CD4-positive, CD25-positive, alpha-beta regulatory T cell (primary cell): ENCODE measurements at regions not wholly inside any gene's neighbourhood (a gene's known extent, or its start where the extent isn't known, plus 50 kb on each side); places are given as distances from the start of the nearest gene placed in this dataset.

Source experiments
- ATAC-seq, 2 donors: fragments of 150-1000 bp; cut with Tn5 transposase; one replicate each; pipeline ENCODE4 v1.10.0; 2021; ENCODE audit warnings: low read depth in 2 of 2, moderate number of reproducible peaks in 2 of 2, moderate library complexity in 1 of 2
- DNase-seq, 3 donors: peaks; one replicate each; pipeline versions ENCODE4 v3.0.0 to v3.0.0-alpha.2; 2012 to 2022; ENCODE audit warnings: mixed read lengths in 1 of 3
- H3K27ac ChIP-seq: one replicate; pipeline ENCODE4 v1.7.0; 2013; ENCODE audit warnings: mild to moderate bottlenecking, low read length; ENCODE audit not compliant: insufficient read depth, poor library complexity, severe bottlenecking
- H3K27me3 ChIP-seq: one replicate; pipeline ENCODE4 v1.7.0; 2013; ENCODE audit warnings: low read length; ENCODE audit not compliant: control insufficient read depth, insufficient read depth
- H3K36me3 ChIP-seq: one replicate; pipeline ENCODE4 v1.7.0; 2013; ENCODE audit warnings: mild to moderate bottlenecking, low read length, moderate library complexity; ENCODE audit not compliant: control insufficient read depth, insufficient read depth
- H3K4me1 ChIP-seq: 2 replicates; pipeline ENCODE4 v1.7.0; 2013; ENCODE audit warnings: mild to moderate bottlenecking, low read length; ENCODE audit not compliant: insufficient read depth, control insufficient read depth, poor library complexity, severe bottlenecking
- H3K4me3 ChIP-seq: one replicate; pipeline ENCODE4 v1.7.0; 2013; ENCODE audit warnings: low read depth, mild to moderate bottlenecking, low read length, moderate library complexity
- H3K9me3 ChIP-seq, 2 experiments: 1 replicate in 1 of 2; 2 replicates in 1 of 2; pipeline ENCODE4 v1.7.0; 2013; ENCODE audit warnings: low read length in 2 of 2, mild to moderate bottlenecking in 1 of 2, moderate library complexity in 1 of 2; ENCODE audit not compliant: control insufficient read depth in 2 of 2
- H3K27ac Mint-ChIP-seq, 3 donors: one replicate each; pipeline ENCODE4 v1.8.0; 2020 to 2022; ENCODE audit warnings: mild to moderate bottlenecking in 3 of 3, mixed read lengths in 3 of 3, moderate library complexity in 2 of 3
- H3K27me3 Mint-ChIP-seq: one replicate; pipeline ENCODE4 v1.8.0; 2022; ENCODE audit warnings: mild to moderate bottlenecking, mixed read lengths
- H3K36me3 Mint-ChIP-seq: one replicate; pipeline ENCODE4 v1.8.0; 2020; ENCODE audit warnings: mixed read lengths
- H3K4me1 Mint-ChIP-seq, 4 donors: one replicate each; pipeline ENCODE4 v1.8.0; 2020 to 2022; ENCODE audit warnings: mixed read lengths in 4 of 4, mild to moderate bottlenecking in 1 of 4
- H3K4me3 Mint-ChIP-seq, 4 donors: one replicate each; pipeline ENCODE4 v1.8.0; 2020 to 2022; ENCODE audit warnings: mild to moderate bottlenecking in 4 of 4, mixed read lengths in 4 of 4, moderate library complexity in 3 of 4
- H3K9me3 Mint-ChIP-seq, 7 donors: one replicate each; pipeline ENCODE4 v1.8.0; 2020 to 2022; ENCODE audit warnings: mixed read lengths in 7 of 7, mild to moderate bottlenecking in 3 of 7, moderate library complexity in 2 of 7

GRCh38 chr10:24008164-24009091, 200.5 kb upstream of the KIAA1217 start:
- Histone ChIP-seq H3K27me3 (no peaks in the 10 kb centered on the region), H3K4me1 (no peaks in the 10 kb centered on the region), H3K36me3 (no peaks in the 10 kb centered on the region), H3K27ac (no peak overlapping the region), H3K9me3 (no peaks in the 10 kb centered on the region), H3K4me3 (no peak overlapping the region)
- ATAC-seq (no peak), DNase-seq (no peak)
- no peak overlapping the region for H3K4me3 Mint-ChIP-seq
- no peaks in the 10 kb centered on the region for H3K4me1 Mint-ChIP-seq
- peaks cover 0 to 2% (median 0%) of the 10 kb centered on the region in 7 donors for H3K9me3 Mint-ChIP-seq
- no peaks in the 10 kb centered on the region for H3K27me3 Mint-ChIP-seq
- no peaks in the 10 kb centered on the region for H3K36me3 Mint-ChIP-seq
- H3K27ac Mint-ChIP-seq, result no peak overlapping the region

GRCh38 chr10:24009115-24009514, 199.8 kb upstream of the KIAA1217 start:
- DNase-seq, result no peak
- ATAC-seq, result no peak
- H3K4me3 Mint-ChIP-seq, result no peak overlapping the region
- no peak overlapping the region for H3K4me3 ChIP-seq
- no peaks in the 10 kb centered on the region for H3K9me3 ChIP-seq
- H3K27me3 ChIP-seq, result no peaks in the 10 kb centered on the region
- no peak overlapping the region for H3K27ac Mint-ChIP-seq
- H3K27me3 Mint-ChIP-seq, result no peaks in the 10 kb centered on the region
- no peaks in the 10 kb centered on the region for H3K36me3 ChIP-seq
- H3K4me1 ChIP-seq, result no peaks in the 10 kb centered on the region
- H3K27ac ChIP-seq, result no peak overlapping the region
- peaks cover 0 to 4% (median 0%) of the 10 kb centered on the region in 7 donors for H3K9me3 Mint-ChIP-seq
- H3K4me1 Mint-ChIP-seq, result no peaks in the 10 kb centered on the region
- no peaks in the 10 kb centered on the region for H3K36me3 Mint-ChIP-seq

GRCh38 chr10:24009736-24010135, 199.2 kb upstream of the KIAA1217 start:
- Histone ChIP-seq H3K9me3 (no peaks in the 10 kb centered on the region), H3K27ac (no peak overlapping the region), H3K27me3 (no peaks in the 10 kb centered on the region), H3K36me3 (no peaks in the 10 kb centered on the region), H3K4me3 (no peak overlapping the region), H3K4me1 (no peaks in the 10 kb centered on the region)
- no peaks in the 10 kb centered on the region for H3K27me3 Mint-ChIP-seq
- no peak overlapping the region for H3K4me3 Mint-ChIP-seq
- no peaks in the 10 kb centered on the region for H3K36me3 Mint-ChIP-seq
- no peaks in the 10 kb centered on the region for H3K4me1 Mint-ChIP-seq
- no peak overlapping the region for H3K27ac Mint-ChIP-seq
- no peak for DNase-seq
- no peak for ATAC-seq
- peaks cover 0 to 4% (median 0%) of the 10 kb centered on the region in 7 donors for H3K9me3 Mint-ChIP-seq

GRCh38 chr10:24010436-24010970, 198.4 kb upstream of the KIAA1217 start:
- no peak for DNase-seq
- Histone ChIP-seq H3K9me3 (no peaks in the 10 kb centered on the region), H3K4me3 (no peak overlapping the region), H3K36me3 (no peaks in the 10 kb centered on the region), H3K4me1 (no peaks in the 10 kb centered on the region), H3K27ac (no peak overlapping the region), H3K27me3 (no peaks in the 10 kb centered on the region)
- Mint-ChIP-seq H3K9me3 (peaks cover 0 to 4% (median 0%) of the 10 kb centered on the region in 7 donors), H3K27me3 (no peaks in the 10 kb centered on the region), H3K4me3 (no peak overlapping the region), H3K4me1 (no peaks in the 10 kb centered on the region), H3K27ac (no peak overlapping the region), H3K36me3 (no peaks in the 10 kb centered on the region)
- no peak for ATAC-seq

GRCh38 chr10:24012249-24012803, 196.6 kb upstream of the KIAA1217 start:
- ATAC-seq, result no peak
- no peak for DNase-seq
- no peaks in the 10 kb centered on the region for H3K36me3 Mint-ChIP-seq
- Histone ChIP-seq H3K9me3 (no peaks in the 10 kb centered on the region), H3K36me3 (no peaks in the 10 kb centered on the region), H3K27ac (no peak overlapping the region), H3K27me3 (no peaks in the 10 kb centered on the region), H3K4me1 (no peaks in the 10 kb centered on the region), H3K4me3 (no peak overlapping the region)
- no peak overlapping the region for H3K27ac Mint-ChIP-seq
- peaks cover 0 to 4% (median 0%) of the 10 kb centered on the region in 7 donors for H3K9me3 Mint-ChIP-seq
- H3K4me3 Mint-ChIP-seq, result no peak overlapping the region
- no peaks in the 10 kb centered on the region for H3K4me1 Mint-ChIP-seq
- no peaks in the 10 kb centered on the region for H3K27me3 Mint-ChIP-seq

- Histone ChIP-seq H3K27me3 (no peaks in the 10 kb centered on the region), H3K36me3 (no peaks in the 10 kb centered on the region), H3K27ac (no peak overlapping the region), H3K4me3 (no peak overlapping the region), H3K4me1 (no peaks in the 10 kb centered on the region), H3K9me3 (no peaks in the 10 kb centered on the region)
- no peaks in the 10 kb centered on the region for H3K4me1 Mint-ChIP-seq
- no peaks in the 10 kb centered on the region for H3K36me3 Mint-ChIP-seq
- H3K4me3 Mint-ChIP-seq, result no peak overlapping the region
- H3K27me3 Mint-ChIP-seq, result no peaks in the 10 kb centered on the region
- ATAC-seq (no peak), DNase-seq (no peak)
- no peak overlapping the region for H3K27ac Mint-ChIP-seq
- peaks cover 0 to 2% (median 2%) of the 10 kb centered on the region in 7 donors for H3K9me3 Mint-ChIP-seq
Observed at GRCh38 chr10:24027107-24027506, 181.8 kb upstream of the KIAA1217 start.

- no peaks in the 10 kb centered on the region for H3K36me3 Mint-ChIP-seq
- no peak overlapping the region for H3K4me3 ChIP-seq
- peak overlapping the region in 1 of 3 donors; percentile 32 for H3K27ac Mint-ChIP-seq
- H3K4me1 Mint-ChIP-seq, result peaks cover 0 to 2% (median 0%) of the 10 kb centered on the region in 4 donors
- no peaks in the 10 kb centered on the region for H3K27me3 ChIP-seq
- no peak overlapping the region for H3K4me3 Mint-ChIP-seq
- no peaks in the 10 kb centered on the region for H3K36me3 ChIP-seq
- peaks cover 0 to 6% (median 3%) of the 10 kb centered on the region in 7 donors for H3K9me3 Mint-ChIP-seq
- no peak for ATAC-seq
- no peaks in the 10 kb centered on the region for H3K9me3 ChIP-seq
- H3K27me3 Mint-ChIP-seq, result no peaks in the 10 kb centered on the region
- no peak overlapping the region for H3K27ac ChIP-seq
- DNase-seq, result no peak
- H3K4me1 ChIP-seq, result no peaks in the 10 kb centered on the region
Observed at GRCh38 chr10:24034571-24034970, 174.4 kb upstream of the KIAA1217 start.
